ENCODE measurements at regions not wholly inside any gene's neighbourhood (a gene's known extent, or its start where the extent isn't known, plus 50 kb on each side); places are given as distances from the start of the nearest gene placed in this dataset.
"Not testable (repeated sequence)": the region's sequence is repeated elsewhere in the genome, so short reads cannot be mapped to it uniquely, and the experiment has no call there.

- peaks cover 1% of the 10 kb centered on the region for H3K27me3 Mint-ChIP-seq
- no peak for DNase-seq (ENCODE audit: low spot score in 2 of 2)
Observed at GRCh38 chr6:112503091-112503596, 156.0 kb downstream of the RFPL4B start.

GRCh38 chr6:112504621-112505020 lies 157.5 kb downstream of the RFPL4B start:
- no peak for DNase-seq (ENCODE audit: low spot score in 2 of 2)
- peaks cover 2% of the 10 kb centered on the region for H3K9me3 Mint-ChIP-seq
- H3K4me3 Mint-ChIP-seq, result no peak overlapping the region
- no peak for ATAC-seq (ENCODE audit: low read depth)
- no peaks in the 10 kb centered on the region for H3K27me3 Mint-ChIP-seq
- no peak overlapping the region for H3K27ac Mint-ChIP-seq
- no peaks in the 10 kb centered on the region for H3K36me3 Mint-ChIP-seq
- no peaks in the 10 kb centered on the region for H3K4me1 Mint-ChIP-seq

More at GRCh38 chr6:112503091-112503596, 156.0 kb downstream of the RFPL4B start:
- no peaks in the 10 kb centered on the region for H3K36me3 Mint-ChIP-seq
- no peaks in the 10 kb centered on the region for H3K4me1 Mint-ChIP-seq
- H3K27ac Mint-ChIP-seq, result no peak overlapping the region
- ATAC-seq (ENCODE audit: low read depth), result no peak
- H3K9me3 Mint-ChIP-seq, result no peaks in the 10 kb centered on the region
- no peak overlapping the region for H3K4me3 Mint-ChIP-seq

GRCh38 chr6:112511441-112511840 lies 164.3 kb downstream of the RFPL4B start:
- H3K27ac Mint-ChIP-seq, result no peak overlapping the region
- peaks cover 9% of the 10 kb centered on the region for H3K27me3 Mint-ChIP-seq
- H3K36me3 Mint-ChIP-seq, result no peaks in the 10 kb centered on the region
- H3K4me3 Mint-ChIP-seq, result no peak overlapping the region
- H3K9me3 Mint-ChIP-seq, result peaks cover 3% of the 10 kb centered on the region
- DNase-seq (ENCODE audit: low spot score in 2 of 2) (no peak), ATAC-seq (ENCODE audit: low read depth) (no peak)
- H3K4me1 Mint-ChIP-seq, result no peaks in the 10 kb centered on the region

- Mint-ChIP-seq H3K27me3 (peaks cover 9% of the 10 kb centered on the region), H3K36me3 (no peaks in the 10 kb centered on the region), H3K27ac (no peak overlapping the region), H3K4me3 (no peak overlapping the region), H3K4me1 (no peaks in the 10 kb centered on the region), H3K9me3 (peaks cover 3% of the 10 kb centered on the region)
- DNase-seq (ENCODE audit: low spot score in 2 of 2), result no peak
- ATAC-seq (ENCODE audit: low read depth), result no peak
Observed at GRCh38 chr6:112513175-112513574, 166.0 kb downstream of the RFPL4B start.

GRCh38 chr6:112522587-112522986 lies 175.5 kb downstream of the RFPL4B start:
- H3K4me3 Mint-ChIP-seq, result no peak overlapping the region
- H3K4me1 Mint-ChIP-seq, result no peaks in the 10 kb centered on the region
- no peaks in the 10 kb centered on the region for H3K36me3 Mint-ChIP-seq
- DNase-seq (ENCODE audit: low spot score in 2 of 2) (no peak), ATAC-seq (ENCODE audit: low read depth) (no peak)
- no peaks in the 10 kb centered on the region for H3K27me3 Mint-ChIP-seq
- H3K27ac Mint-ChIP-seq, result no peak overlapping the region
- H3K9me3 Mint-ChIP-seq, result no peaks in the 10 kb centered on the region

GRCh38 chr6:112524071-112524470 lies 176.9 kb downstream of the RFPL4B start:
- H3K4me1 Mint-ChIP-seq, result no peaks in the 10 kb centered on the region
- H3K36me3 Mint-ChIP-seq, result no peaks in the 10 kb centered on the region
- DNase-seq (ENCODE audit: low spot score in 2 of 2), result no peak
- H3K27me3 Mint-ChIP-seq, result no peaks in the 10 kb centered on the region
- no peak overlapping the region for H3K4me3 Mint-ChIP-seq
- no peaks in the 10 kb centered on the region for H3K9me3 Mint-ChIP-seq
- no peak for ATAC-seq (ENCODE audit: low read depth)
- H3K27ac Mint-ChIP-seq, result no peak overlapping the region

GRCh38 chr6:112525749-112526148 lies 178.6 kb downstream of the RFPL4B start:
- no peak for DNase-seq (ENCODE audit: low spot score in 2 of 2)
- H3K36me3 Mint-ChIP-seq, result no peaks in the 10 kb centered on the region
- no peaks in the 10 kb centered on the region for H3K27me3 Mint-ChIP-seq
- H3K9me3 Mint-ChIP-seq, result no peaks in the 10 kb centered on the region
- H3K27ac Mint-ChIP-seq, result no peak overlapping the region
- no peaks in the 10 kb centered on the region for H3K4me1 Mint-ChIP-seq
- H3K4me3 Mint-ChIP-seq, result no peak overlapping the region
- ATAC-seq (ENCODE audit: low read depth), result no peak

GRCh38 chr6:112526594-112526993 lies 179.5 kb downstream of the RFPL4B start:
- Mint-ChIP-seq H3K27me3 (no peaks in the 10 kb centered on the region), H3K4me3 (no peak overlapping the region), H3K9me3 (no peaks in the 10 kb centered on the region), H3K4me1 (no peaks in the 10 kb centered on the region), H3K36me3 (no peaks in the 10 kb centered on the region), H3K27ac (no peak overlapping the region)
- DNase-seq (ENCODE audit: low spot score in 2 of 2) (no peak), ATAC-seq (ENCODE audit: low read depth) (no peak)

- H3K9me3 Mint-ChIP-seq; H3K4me1 Mint-ChIP-seq; H3K4me3 Mint-ChIP-seq; H3K36me3 Mint-ChIP-seq; ATAC-seq (ENCODE audit: low read depth); H3K27ac Mint-ChIP-seq; H3K27me3 Mint-ChIP-seq; DNase-seq (ENCODE audit: low spot score in 2 of 2): not testable (repeated sequence)
Observed at GRCh38 chr6:112528306-112528705, 181.2 kb downstream of the RFPL4B start.

- H3K27ac Mint-ChIP-seq, result no peak overlapping the region
- peaks cover under 1% of the 10 kb centered on the region for H3K27me3 Mint-ChIP-seq
- ATAC-seq (ENCODE audit: low read depth) (no peak), DNase-seq (ENCODE audit: low spot score in 2 of 2) (no peak)
- H3K9me3 Mint-ChIP-seq, result peaks cover 4% of the 10 kb centered on the region
- H3K4me1 Mint-ChIP-seq, result no peaks in the 10 kb centered on the region
- H3K4me3 Mint-ChIP-seq, result no peak overlapping the region
- H3K36me3 Mint-ChIP-seq, result no peaks in the 10 kb centered on the region
Observed at GRCh38 chr6:112535816-112536215, 188.7 kb downstream of the RFPL4B start.

GRCh38 chr6:112539355-112539754 lies 192.2 kb downstream of the RFPL4B start:
- Mint-ChIP-seq H3K27me3 (peaks cover 4% of the 10 kb centered on the region), H3K27ac (no peak overlapping the region), H3K9me3 (peaks cover 6% of the 10 kb centered on the region), H3K36me3 (no peaks in the 10 kb centered on the region), H3K4me1 (no peaks in the 10 kb centered on the region), H3K4me3 (no peak overlapping the region)
- ATAC-seq (ENCODE audit: low read depth) (no peak), DNase-seq (ENCODE audit: low spot score in 2 of 2) (no peak)

- not testable (repeated sequence) for ATAC-seq (ENCODE audit: low read depth); H3K27me3 Mint-ChIP-seq; H3K4me1 Mint-ChIP-seq; DNase-seq (ENCODE audit: low spot score in 2 of 2); H3K36me3 Mint-ChIP-seq; H3K9me3 Mint-ChIP-seq; H3K4me3 Mint-ChIP-seq; H3K27ac Mint-ChIP-seq
Observed at GRCh38 chr6:112541847-112542246, 194.7 kb downstream of the RFPL4B start.

GRCh38 chr6:112547321-112548085 lies 200.4 kb downstream of the RFPL4B start:
- DNase-seq (ENCODE audit: low spot score in 2 of 2); H3K27me3 Mint-ChIP-seq; H3K27ac Mint-ChIP-seq; H3K4me1 Mint-ChIP-seq; H3K4me3 Mint-ChIP-seq; ATAC-seq (ENCODE audit: low read depth); H3K9me3 Mint-ChIP-seq; H3K36me3 Mint-ChIP-seq: not testable (repeated sequence)

- no peak overlapping the region for H3K4me3 Mint-ChIP-seq
- H3K27ac Mint-ChIP-seq, result no peak overlapping the region
- no peaks in the 10 kb centered on the region for H3K4me1 Mint-ChIP-seq
- H3K27me3 Mint-ChIP-seq, result no peaks in the 10 kb centered on the region
- no peak for ATAC-seq (ENCODE audit: low read depth)
- DNase-seq (ENCODE audit: low spot score in 2 of 2), result no peak
- H3K36me3 Mint-ChIP-seq, result no peaks in the 10 kb centered on the region
- H3K9me3 Mint-ChIP-seq, result peaks cover 2% of the 10 kb centered on the region
Observed at GRCh38 chr6:112549749-112550148, 202.6 kb downstream of the RFPL4B start.

- H3K27ac Mint-ChIP-seq, result no peak overlapping the region
- ATAC-seq (ENCODE audit: low read depth), result no peak
- H3K36me3 Mint-ChIP-seq, result no peaks in the 10 kb centered on the region
- no peak overlapping the region for H3K4me3 Mint-ChIP-seq
- H3K4me1 Mint-ChIP-seq, result no peaks in the 10 kb centered on the region
- no peak for DNase-seq (ENCODE audit: low spot score in 2 of 2)
- no peaks in the 10 kb centered on the region for H3K9me3 Mint-ChIP-seq
- H3K27me3 Mint-ChIP-seq, result peaks cover 2% of the 10 kb centered on the region
Observed at GRCh38 chr6:112557435-112557834, 210.3 kb downstream of the RFPL4B start.

Data from memory B cell (primary cell).